NB4 (cell line): ENCODE measurements at regions not wholly inside any gene's neighbourhood (a gene's known extent, or its start where the extent isn't known, plus 50 kb on each side); places are given as distances from the start of the nearest gene placed in this dataset.

Experiments used
- MYC ChIP-seq: IDR thresholded peaks from 2 replicates; pipeline ENCODE4 v1.6.1; 2011; ENCODE audit warnings: low read depth, low read length
- POLR2A ChIP-seq: IDR thresholded peaks from 2 replicates; pipeline ENCODE4 v1.6.1; 2011; ENCODE audit warnings: mild to moderate bottlenecking; ENCODE audit not compliant: insufficient read length; ENCODE audit errors: extremely low read depth
- TF ChIP-seq, protein P1 (sequence below): IDR thresholded peaks from one replicate; pipeline ENCODE4 v1.5.1; 2012; ENCODE audit warnings: low read depth, low read length
- TF ChIP-seq, protein P2 (sequence below): IDR thresholded peaks from 2 replicates; pipeline ENCODE4 v1.6.1; 2011; ENCODE audit warnings: low read depth, low read length

DNA sequence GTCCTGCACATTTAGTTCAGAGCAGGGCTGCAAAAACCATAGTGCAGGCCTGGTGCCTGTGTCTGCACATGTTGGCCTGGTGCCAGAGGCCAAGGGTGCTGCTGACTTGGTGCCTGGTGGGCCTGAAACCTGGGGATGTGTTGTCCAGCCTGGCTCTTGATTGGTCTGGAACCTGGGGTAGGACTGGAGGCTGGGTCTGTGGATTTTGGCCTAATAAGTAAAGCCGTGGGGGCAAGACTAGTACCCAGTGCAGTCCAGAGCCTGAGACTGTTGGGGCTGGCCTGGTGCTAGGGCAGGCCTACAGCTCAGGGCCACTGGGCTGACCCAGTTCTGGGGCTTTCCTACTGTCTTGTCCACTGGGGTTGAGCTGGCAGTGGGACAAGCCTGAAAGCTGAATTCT, 817.9 kb downstream of the DNAJB9 start:
- TF ChIP-seq POLR2A (no peak), MYC (no peak)
- TF ChIP-seq, protein P1, sequence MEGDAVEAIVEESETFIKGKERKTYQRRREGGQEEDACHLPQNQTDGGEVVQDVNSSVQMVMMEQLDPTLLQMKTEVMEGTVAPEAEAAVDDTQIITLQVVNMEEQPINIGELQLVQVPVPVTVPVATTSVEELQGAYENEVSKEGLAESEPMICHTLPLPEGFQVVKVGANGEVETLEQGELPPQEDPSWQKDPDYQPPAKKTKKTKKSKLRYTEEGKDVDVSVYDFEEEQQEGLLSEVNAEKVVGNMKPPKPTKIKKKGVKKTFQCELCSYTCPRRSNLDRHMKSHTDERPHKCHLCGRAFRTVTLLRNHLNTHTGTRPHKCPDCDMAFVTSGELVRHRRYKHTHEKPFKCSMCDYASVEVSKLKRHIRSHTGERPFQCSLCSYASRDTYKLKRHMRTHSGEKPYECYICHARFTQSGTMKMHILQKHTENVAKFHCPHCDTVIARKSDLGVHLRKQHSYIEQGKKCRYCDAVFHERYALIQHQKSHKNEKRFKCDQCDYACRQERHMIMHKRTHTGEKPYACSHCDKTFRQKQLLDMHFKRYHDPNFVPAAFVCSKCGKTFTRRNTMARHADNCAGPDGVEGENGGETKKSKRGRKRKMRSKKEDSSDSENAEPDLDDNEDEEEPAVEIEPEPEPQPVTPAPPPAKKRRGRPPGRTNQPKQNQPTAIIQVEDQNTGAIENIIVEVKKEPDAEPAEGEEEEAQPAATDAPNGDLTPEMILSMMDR: no peak
- TF ChIP-seq, protein P2, sequence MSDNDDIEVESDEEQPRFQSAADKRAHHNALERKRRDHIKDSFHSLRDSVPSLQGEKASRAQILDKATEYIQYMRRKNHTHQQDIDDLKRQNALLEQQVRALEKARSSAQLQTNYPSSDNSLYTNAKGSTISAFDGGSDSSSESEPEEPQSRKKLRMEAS: no peak
